MM.1S (cell line): ENCODE measurements at regions not wholly inside any gene's neighbourhood (a gene's known extent, or its start where the extent isn't known, plus 50 kb on each side); places are given as distances from the start of the nearest gene placed in this dataset.

Experiments
- EZH2 ChIP-seq: fragments of 300-600 bp; sonication (generic); optimal IDR thresholded peaks from 2 replicates; pipeline ENCODE3; 2017; ENCODE audit warnings: low read depth, mild to moderate bottlenecking, antibody characterized with exemption, low read length, mixed read lengths
- EZH2phosphoT487 ChIP-seq: fragments of 300-600 bp; sonication (generic); IDR thresholded peaks from 2 replicates; pipeline ENCODE4 v1.6.1; 2018; ENCODE audit warnings: antibody characterized with exemption, low read length
- TF ChIP-seq, protein P1 (sequence below): fragments of 300-600 bp; sonication (generic); IDR thresholded peaks from 2 replicates; pipeline ENCODE4 v1.5.1; 2016; ENCODE audit warnings: antibody characterized with exemption, low read length, mixed read lengths

- TF ChIP-seq, protein P1, sequence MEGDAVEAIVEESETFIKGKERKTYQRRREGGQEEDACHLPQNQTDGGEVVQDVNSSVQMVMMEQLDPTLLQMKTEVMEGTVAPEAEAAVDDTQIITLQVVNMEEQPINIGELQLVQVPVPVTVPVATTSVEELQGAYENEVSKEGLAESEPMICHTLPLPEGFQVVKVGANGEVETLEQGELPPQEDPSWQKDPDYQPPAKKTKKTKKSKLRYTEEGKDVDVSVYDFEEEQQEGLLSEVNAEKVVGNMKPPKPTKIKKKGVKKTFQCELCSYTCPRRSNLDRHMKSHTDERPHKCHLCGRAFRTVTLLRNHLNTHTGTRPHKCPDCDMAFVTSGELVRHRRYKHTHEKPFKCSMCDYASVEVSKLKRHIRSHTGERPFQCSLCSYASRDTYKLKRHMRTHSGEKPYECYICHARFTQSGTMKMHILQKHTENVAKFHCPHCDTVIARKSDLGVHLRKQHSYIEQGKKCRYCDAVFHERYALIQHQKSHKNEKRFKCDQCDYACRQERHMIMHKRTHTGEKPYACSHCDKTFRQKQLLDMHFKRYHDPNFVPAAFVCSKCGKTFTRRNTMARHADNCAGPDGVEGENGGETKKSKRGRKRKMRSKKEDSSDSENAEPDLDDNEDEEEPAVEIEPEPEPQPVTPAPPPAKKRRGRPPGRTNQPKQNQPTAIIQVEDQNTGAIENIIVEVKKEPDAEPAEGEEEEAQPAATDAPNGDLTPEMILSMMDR = no peak
- no peak for TF ChIP-seq EZH2phosphoT487
- TF ChIP-seq EZH2 = no peak
Observed at GRCh38 chr10:88178758-88179157, 315.3 kb downstream of the PTEN start.
